Mesodermal cell (in vitro differentiated cells): ENCODE measurements at regions not wholly inside any gene's neighbourhood (a gene's known extent, or its start where the extent isn't known, plus 50 kb on each side); places are given as distances from the start of the nearest gene placed in this dataset.
"Not testable (repeated sequence)": the region's sequence is repeated elsewhere in the genome, so short reads cannot be mapped to it uniquely, and the experiment has no call there.

ENCODE experiments used
- H3K27ac ChIP-seq: 2 replicates; pipeline ENCODE4 v1.7.0; 2013; ENCODE audit warnings: mild to moderate bottlenecking, low read depth, low read length, moderate library complexity; ENCODE audit not compliant: severe bottlenecking
- H3K36me3 ChIP-seq: 2 replicates; pipeline ENCODE4 v1.7.1; 2013; ENCODE audit warnings: mild to moderate bottlenecking, low read length, moderate library complexity; ENCODE audit not compliant: control insufficient read depth, insufficient read depth
- H3K4me1 ChIP-seq: one replicate; pipeline ENCODE4 v1.7.1; 2013; ENCODE audit warnings: mild to moderate bottlenecking, low read length; ENCODE audit not compliant: insufficient read depth, control insufficient read depth, poor library complexity, severe bottlenecking
- H3K4me3 ChIP-seq: 2 replicates; pipeline ENCODE4 v1.7.0; 2013; ENCODE audit warnings: low read length, control low read depth, mild to moderate bottlenecking; ENCODE audit not compliant: insufficient read depth, poor library complexity, severe bottlenecking; ENCODE audit errors: extremely low read depth
- H3K9me3 ChIP-seq: 2 replicates; pipeline ENCODE4 v1.7.1; 2013; ENCODE audit warnings: mild to moderate bottlenecking, low read length, moderate library complexity; ENCODE audit not compliant: control insufficient read depth
- WGBS, 2 experiments: methylation state at CpG; one replicate each; pipeline ENCODE4 v1.1.5; 2013; ENCODE audit warnings: missing lambda C conversion rate in 2 of 2; ENCODE audit not compliant: insufficient coverage in 2 of 2; 5-methylcytosine and 5-hydroxymethylcytosine counted together

DNA sequence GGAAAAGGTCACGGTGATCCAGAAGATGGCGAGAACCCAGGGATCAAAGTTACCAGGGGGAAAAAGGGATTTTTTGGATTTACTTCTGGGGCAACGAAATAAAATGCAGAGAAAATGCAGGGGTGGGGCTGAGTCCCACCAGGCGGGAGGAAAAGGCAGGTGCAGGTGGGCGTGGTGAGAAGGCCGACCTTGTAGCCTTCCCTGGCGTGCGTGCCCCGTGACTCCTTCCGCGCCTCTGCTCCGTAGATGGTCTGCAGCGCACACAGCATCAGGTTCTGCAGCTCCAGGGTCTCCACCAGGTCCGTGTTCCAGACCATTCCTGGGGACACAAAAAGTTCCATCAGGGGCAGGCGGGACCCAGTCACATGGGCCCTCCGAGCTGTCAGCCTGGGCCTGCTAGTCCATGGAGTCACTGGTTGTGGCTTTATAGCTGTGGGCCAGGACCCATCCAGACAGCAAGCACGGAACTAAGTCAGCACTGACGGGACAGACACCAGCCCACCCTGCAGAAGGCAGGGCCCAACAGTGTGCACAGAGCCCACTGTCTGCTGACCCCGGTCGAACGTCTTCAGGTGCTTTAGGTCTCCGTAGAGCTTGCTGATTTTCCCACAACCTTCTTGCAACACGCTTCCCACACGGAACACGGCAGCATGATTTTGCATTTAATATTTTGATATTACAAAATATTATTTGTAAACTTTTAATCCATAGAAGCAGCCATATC, 52.4 kb upstream of the LPCAT1 start:
- not testable (repeated sequence) for H3K27ac ChIP-seq, H3K4me1 ChIP-seq, H3K4me3 ChIP-seq, H3K9me3 ChIP-seq
- 96 to 98% methylated on average over 10 to 17 of the region's 25 CpGs for WGBS, 2 experiments
- peaks cover 46% of the 10 kb centered on the region for H3K36me3 ChIP-seq

DNA sequence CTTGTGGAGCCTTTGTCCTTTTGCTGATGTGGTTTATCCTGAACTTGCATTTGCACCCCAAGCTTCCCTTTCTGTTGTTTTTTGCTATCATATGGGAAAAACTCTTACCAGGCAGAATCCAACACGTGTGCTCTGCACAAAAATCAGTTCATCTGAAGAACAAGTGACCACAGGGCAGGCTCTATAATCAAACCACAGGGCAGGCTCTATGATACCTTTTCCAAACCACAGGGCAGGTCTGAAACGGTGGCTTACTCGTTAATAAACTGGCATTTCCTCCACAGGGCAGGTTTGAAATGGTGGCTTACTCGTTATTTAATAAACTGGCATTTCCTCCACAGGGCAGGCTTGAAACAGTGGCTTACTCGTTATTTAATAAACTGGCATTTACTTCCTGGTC, 51.7 kb upstream of the LPCAT1 start:
- H3K9me3 ChIP-seq, H3K4me3 ChIP-seq, H3K4me1 ChIP-seq, H3K27ac ChIP-seq: not testable (repeated sequence)
- H3K36me3 ChIP-seq = peaks cover 48% of the 10 kb centered on the region
- WGBS, 2 experiments = 88 to 96% methylated on average over 3 to 5 of the region's 5 CpGs

DNA sequence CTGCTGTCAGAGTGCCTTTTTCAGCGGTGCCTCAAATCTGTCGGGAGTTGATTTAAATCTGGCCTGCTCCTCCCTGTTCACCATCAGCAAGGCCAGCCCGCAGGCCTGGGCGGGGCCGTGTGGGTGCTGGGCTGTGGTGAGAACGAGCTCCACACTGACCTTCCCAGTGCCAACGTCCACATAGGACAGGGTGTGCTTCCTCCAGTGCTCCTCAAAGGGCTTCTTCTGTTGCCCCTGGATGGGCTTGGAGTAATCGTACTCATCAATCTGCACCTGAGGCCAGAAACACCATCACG, 50.2 kb upstream of the LPCAT1 start:
- not testable (repeated sequence) for H3K4me1 ChIP-seq, H3K4me3 ChIP-seq, H3K27ac ChIP-seq
- H3K9me3 ChIP-seq = peaks cover 10% of the 10 kb centered on the region
- 79% methylated on average over 2 of the region's 9 CpGs; no CpG with 5 or more reads in 1 of the 2 experiments for WGBS, 2 experiments
- peaks cover 42% of the 10 kb centered on the region for H3K36me3 ChIP-seq

DNA sequence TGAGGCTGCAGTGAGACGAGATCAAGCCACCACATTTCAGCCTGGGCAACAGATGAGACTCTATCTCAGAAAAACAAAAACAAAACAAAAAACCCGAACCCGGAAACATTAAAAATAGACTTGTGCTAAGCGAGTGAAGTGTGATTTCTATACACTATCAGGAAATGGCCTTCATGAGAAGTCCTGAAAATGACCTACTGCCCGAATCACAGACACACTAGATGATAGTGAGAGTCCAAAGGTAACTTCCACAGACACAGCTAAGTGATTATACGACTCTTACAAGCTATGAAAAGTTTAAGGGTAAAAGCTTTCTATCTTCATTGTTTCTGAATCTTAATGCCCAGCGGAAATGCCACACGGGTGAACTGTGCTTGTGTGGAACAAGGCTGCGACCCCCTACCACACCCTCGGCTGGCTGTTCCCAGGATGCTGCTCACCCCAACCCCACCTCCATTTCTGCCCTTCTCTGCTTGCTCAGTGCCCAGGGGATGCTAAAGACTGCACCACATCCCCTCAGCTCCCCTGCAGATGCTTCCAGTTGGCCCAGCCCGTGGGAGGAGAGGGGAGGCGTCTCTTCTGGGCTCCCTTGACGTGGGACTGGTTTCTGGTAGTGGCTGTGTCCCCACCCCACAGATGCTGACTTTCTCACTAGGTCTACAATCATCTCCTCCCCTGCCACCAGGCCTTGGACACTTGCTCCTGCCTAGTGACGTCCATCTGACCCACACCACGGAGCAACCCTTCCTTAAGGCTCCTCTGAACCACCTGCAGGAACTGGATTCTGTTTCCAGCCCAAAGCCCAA, 49.7 kb upstream of the LPCAT1 start:
- H3K4me3 ChIP-seq, H3K27ac ChIP-seq, H3K4me1 ChIP-seq: not testable (repeated sequence)
- peaks cover 36% of the 10 kb centered on the region for H3K36me3 ChIP-seq
- H3K9me3 ChIP-seq = peaks cover 10% of the 10 kb centered on the region
- WGBS, 2 experiments = 96 to 97% methylated on average over 3 to 8 of the region's 15 CpGs
